OCI-LY7 (cell line): ENCODE measurements at regions not wholly inside any gene's neighbourhood (a gene's known extent, or its start where the extent isn't known, plus 50 kb on each side); places are given as distances from the start of the nearest gene placed in this dataset.

Experiments
- EZH2phosphoT487 ChIP-seq: fragments of 200-600 bp; sonication (generic); IDR thresholded peaks from 2 replicates; pipeline ENCODE4 v1.6.1; 2018; ENCODE audit warnings: low read depth, borderline replicate concordance, mild to moderate bottlenecking, mixed run types, antibody characterized with exemption, low read length, moderate library complexity, mixed read lengths
- TF ChIP-seq, protein P1 (sequence below): fragments of 200-600 bp; sonication (generic); conservative IDR thresholded peaks from 2 replicates; pipeline ENCODE4 v1.5.1; 2014; ENCODE audit warnings: mild to moderate bottlenecking, antibody characterized with exemption, low read length, moderate library complexity, mixed read lengths

DNA sequence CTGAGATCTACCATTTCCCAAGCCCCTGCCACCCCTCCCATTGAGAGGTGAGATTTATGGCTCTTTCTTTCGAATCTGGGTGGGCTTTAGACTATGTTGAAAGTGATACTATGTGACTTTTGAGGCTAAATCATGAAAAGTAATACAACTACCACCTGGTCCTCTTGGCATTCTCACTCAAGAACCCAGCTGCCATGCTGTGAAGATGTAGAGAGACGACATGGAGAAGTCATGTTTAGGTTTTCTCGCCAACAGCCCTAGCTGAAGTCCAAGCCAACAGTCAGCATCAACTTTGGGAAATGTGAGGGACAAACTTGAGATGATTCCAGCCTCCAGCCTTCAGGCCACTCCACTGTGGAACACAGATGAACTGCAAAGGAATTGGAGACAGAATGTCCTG lies 108.7 kb downstream of the SCP2D1 start:
- no peak for TF ChIP-seq EZH2phosphoT487
- TF ChIP-seq, protein P1, sequence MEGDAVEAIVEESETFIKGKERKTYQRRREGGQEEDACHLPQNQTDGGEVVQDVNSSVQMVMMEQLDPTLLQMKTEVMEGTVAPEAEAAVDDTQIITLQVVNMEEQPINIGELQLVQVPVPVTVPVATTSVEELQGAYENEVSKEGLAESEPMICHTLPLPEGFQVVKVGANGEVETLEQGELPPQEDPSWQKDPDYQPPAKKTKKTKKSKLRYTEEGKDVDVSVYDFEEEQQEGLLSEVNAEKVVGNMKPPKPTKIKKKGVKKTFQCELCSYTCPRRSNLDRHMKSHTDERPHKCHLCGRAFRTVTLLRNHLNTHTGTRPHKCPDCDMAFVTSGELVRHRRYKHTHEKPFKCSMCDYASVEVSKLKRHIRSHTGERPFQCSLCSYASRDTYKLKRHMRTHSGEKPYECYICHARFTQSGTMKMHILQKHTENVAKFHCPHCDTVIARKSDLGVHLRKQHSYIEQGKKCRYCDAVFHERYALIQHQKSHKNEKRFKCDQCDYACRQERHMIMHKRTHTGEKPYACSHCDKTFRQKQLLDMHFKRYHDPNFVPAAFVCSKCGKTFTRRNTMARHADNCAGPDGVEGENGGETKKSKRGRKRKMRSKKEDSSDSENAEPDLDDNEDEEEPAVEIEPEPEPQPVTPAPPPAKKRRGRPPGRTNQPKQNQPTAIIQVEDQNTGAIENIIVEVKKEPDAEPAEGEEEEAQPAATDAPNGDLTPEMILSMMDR: no peak
